ENCODE measurements at regions not wholly inside any gene's neighbourhood (a gene's known extent, or its start where the extent isn't known, plus 50 kb on each side); places are given as distances from the start of the nearest gene placed in this dataset.
"Not testable (repeated sequence)": the region's sequence is repeated elsewhere in the genome, so short reads cannot be mapped to it uniquely, and the experiment has no call there.

DNA sequence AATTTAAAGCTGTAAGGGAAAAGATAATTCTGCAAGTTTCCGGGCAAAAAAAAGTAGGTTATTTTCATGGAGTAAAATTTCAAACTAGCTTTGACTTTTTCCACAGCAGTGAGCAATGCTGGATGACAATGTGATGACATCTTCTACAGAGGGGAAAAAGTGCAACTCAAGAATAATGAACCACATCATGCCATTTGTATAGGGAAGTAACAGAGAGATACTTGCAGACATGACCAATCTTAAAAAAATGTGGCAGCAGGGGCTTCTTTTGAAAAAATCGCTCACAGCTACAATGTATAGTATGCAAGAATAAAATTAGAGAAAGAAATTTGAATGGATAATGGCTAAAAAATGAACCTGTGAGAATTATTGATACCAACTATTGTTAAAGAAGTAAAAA, 115.5 kb downstream of the DHRS2 start:
- 73% methylated on average over 2 of the region's 2 CpGs for WGBS (ENCODE audit: low lambda C conversion rate, missing lambda C conversion rate)
- no peaks in the 10 kb centered on the region for H3K9me3 ChIP-seq (ENCODE audit: low read depth)
- TF ChIP-seq EZH2phosphoT487 (IDR thresholded peaks at IDR 0.05; ENCODE audit: low read depth, severe bottlenecking, unreplicated experiment): no peak
- TF ChIP-seq, protein P1, sequence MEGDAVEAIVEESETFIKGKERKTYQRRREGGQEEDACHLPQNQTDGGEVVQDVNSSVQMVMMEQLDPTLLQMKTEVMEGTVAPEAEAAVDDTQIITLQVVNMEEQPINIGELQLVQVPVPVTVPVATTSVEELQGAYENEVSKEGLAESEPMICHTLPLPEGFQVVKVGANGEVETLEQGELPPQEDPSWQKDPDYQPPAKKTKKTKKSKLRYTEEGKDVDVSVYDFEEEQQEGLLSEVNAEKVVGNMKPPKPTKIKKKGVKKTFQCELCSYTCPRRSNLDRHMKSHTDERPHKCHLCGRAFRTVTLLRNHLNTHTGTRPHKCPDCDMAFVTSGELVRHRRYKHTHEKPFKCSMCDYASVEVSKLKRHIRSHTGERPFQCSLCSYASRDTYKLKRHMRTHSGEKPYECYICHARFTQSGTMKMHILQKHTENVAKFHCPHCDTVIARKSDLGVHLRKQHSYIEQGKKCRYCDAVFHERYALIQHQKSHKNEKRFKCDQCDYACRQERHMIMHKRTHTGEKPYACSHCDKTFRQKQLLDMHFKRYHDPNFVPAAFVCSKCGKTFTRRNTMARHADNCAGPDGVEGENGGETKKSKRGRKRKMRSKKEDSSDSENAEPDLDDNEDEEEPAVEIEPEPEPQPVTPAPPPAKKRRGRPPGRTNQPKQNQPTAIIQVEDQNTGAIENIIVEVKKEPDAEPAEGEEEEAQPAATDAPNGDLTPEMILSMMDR (IDR thresholded peaks at IDR 0.05; ENCODE audit: poor library complexity): no peak
- TF ChIP-seq EZH2 (IDR thresholded peaks at IDR 0.05; ENCODE audit: borderline replicate concordance): no peak
- no peak overlapping the region for H3K4me2 ChIP-seq
- DNase-seq (ENCODE audit: low spot score): no peak
- no peak overlapping the region for H3K27ac ChIP-seq
- H3K9me2 ChIP-seq (replicated peaks; ENCODE audit: insufficient read depth): no peaks in the 10 kb centered on the region
- no peaks in the 10 kb centered on the region for H3K36me3 ChIP-seq (replicated peaks; ENCODE audit: insufficient read depth, low read depth)
- H2AFZ ChIP-seq: no peak overlapping the region
- no peaks in the 10 kb centered on the region for H3K4me1 ChIP-seq (ENCODE audit: insufficient read depth)
- H3K4me3 ChIP-seq: no peak overlapping the region
- H3K79me2 ChIP-seq: no peaks in the 10 kb centered on the region
- no peaks in the 10 kb centered on the region for H4K20me1 ChIP-seq (ENCODE audit: insufficient read depth, poor library complexity, severe bottlenecking)
- H3K27me3 ChIP-seq: no peaks in the 10 kb centered on the region

DNA sequence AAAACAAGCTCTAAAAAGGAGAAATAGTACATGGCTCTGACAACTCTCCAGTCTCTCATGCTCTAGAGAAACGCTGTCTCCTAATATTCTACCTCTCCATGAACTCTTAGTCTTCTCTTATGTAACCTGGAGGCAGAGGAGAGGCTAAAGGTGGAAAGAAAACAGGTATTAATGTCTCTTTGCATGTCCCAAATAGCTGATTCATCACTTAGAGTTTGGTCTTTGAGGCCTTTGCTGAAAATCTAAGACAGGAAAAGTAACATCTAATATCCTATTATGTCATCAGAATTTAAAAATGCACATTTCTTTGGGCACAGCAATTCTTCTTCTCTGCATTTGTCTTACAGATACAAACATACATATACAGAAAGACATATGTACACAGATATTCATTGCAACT, 127.2 kb downstream of the DHRS2 start:
- no peaks in the 10 kb centered on the region for H4K20me1 ChIP-seq (ENCODE audit: insufficient read depth, poor library complexity, severe bottlenecking)
- no peaks in the 10 kb centered on the region for H3K4me1 ChIP-seq (ENCODE audit: insufficient read depth)
- no peak overlapping the region for H3K4me2 ChIP-seq
- no peaks in the 10 kb centered on the region for H3K9me2 ChIP-seq (replicated peaks; ENCODE audit: insufficient read depth)
- no peaks in the 10 kb centered on the region for H3K36me3 ChIP-seq (replicated peaks; ENCODE audit: insufficient read depth, low read depth)
- no peak overlapping the region for H3K4me3 ChIP-seq
- DNase-seq (ENCODE audit: low spot score): no peak
- H3K79me2 ChIP-seq: no peaks in the 10 kb centered on the region
- H3K27me3 ChIP-seq: no peaks in the 10 kb centered on the region
- H3K9me3 ChIP-seq (ENCODE audit: low read depth): no peaks in the 10 kb centered on the region
- no peak overlapping the region for H2AFZ ChIP-seq
- no peak overlapping the region for H3K27ac ChIP-seq
- 45% methylated on average over 1 of the region's 1 CpG for WGBS (ENCODE audit: low lambda C conversion rate, missing lambda C conversion rate)
- TF ChIP-seq, protein P1 (IDR thresholded peaks at IDR 0.05; ENCODE audit: poor library complexity): no peak
- TF ChIP-seq EZH2phosphoT487 (IDR thresholded peaks at IDR 0.05; ENCODE audit: low read depth, severe bottlenecking, unreplicated experiment): no peak

DNA sequence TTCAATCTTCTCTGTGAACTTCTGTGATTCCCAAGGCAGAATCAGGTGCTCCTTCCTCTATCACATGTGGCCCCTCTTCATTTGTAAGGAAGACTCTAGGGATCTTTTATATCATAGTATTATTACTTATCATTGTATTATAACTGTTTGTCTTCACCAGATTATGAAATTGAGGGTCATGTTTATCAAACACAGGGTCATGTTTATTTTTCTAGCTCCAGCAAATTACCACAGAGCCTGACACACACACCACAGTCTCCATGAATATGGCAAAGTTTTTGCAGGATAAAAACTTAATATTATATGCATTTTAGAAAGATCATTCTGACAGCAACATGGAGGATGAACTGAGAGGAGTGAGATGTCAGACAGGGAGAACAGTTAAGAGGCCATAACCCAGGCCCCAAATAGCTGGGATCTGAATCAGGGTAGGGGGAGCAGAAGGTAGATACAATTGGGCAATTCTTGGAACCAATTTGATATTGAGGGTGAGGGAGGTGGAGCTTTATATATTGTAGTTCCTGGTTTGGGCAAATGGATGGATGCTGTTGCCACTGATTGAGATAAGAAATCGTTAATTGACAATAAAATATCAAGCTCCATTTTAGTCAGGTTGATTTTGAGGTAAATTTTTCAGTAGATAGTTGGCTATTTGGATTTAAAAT, 130.7 kb downstream of the DHRS2 start:
- Histone ChIP-seq H3K4me2 (no peak overlapping the region), H3K27me3 (no peaks in the 10 kb centered on the region)
- WGBS (ENCODE audit: low lambda C conversion rate, missing lambda C conversion rate): 15% methylated on average over 1 of the region's 1 CpG

DNA sequence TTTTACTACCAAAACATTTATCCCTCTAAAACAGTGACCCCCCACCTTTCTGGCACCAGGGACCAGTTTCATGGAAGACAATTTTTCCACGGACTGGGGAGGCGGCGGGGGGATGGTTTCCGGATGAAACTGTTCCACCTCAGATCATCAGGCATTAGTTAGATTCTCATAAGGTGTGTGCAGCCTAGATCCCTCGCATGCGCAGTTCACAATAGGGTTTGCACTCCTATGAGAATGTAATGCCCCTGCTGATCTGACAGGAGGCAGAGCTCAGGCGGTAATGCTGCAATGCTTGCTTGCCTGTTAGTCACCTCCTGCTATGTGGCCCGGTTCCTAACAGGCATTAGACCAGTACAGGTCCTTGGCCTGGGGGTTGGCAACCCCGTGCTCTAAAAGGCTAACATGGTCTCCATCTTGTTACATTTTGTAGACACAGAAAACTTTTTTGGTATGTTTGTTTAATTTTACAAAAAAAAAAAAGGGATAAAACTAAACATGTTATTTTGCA, 133.1 kb downstream of the DHRS2 start:
- not testable (repeated sequence) for H3K27me3 ChIP-seq; H3K9me3 ChIP-seq (ENCODE audit: low read depth); H3K4me2 ChIP-seq; H3K9me2 ChIP-seq (replicated peaks; ENCODE audit: insufficient read depth); H3K36me3 ChIP-seq (replicated peaks; ENCODE audit: insufficient read depth, low read depth); H3K27ac ChIP-seq; H2AFZ ChIP-seq; DNase-seq (ENCODE audit: low spot score); H3K79me2 ChIP-seq; H4K20me1 ChIP-seq (ENCODE audit: insufficient read depth, poor library complexity, severe bottlenecking); H3K4me1 ChIP-seq (ENCODE audit: insufficient read depth); H3K4me3 ChIP-seq
- 68% methylated on average over 9 of the region's 9 CpGs for WGBS (ENCODE audit: low lambda C conversion rate, missing lambda C conversion rate)

More for the DNA sequence above, 130.7 kb downstream of the DHRS2 start:
- no peak overlapping the region for H2AFZ ChIP-seq
- no peaks in the 10 kb centered on the region for H3K9me3 ChIP-seq (ENCODE audit: low read depth)
- H3K36me3 ChIP-seq (replicated peaks; ENCODE audit: insufficient read depth, low read depth): no peaks in the 10 kb centered on the region
- no peaks in the 10 kb centered on the region for H3K79me2 ChIP-seq
- H3K4me3 ChIP-seq: no peak overlapping the region
- no peak for DNase-seq (ENCODE audit: low spot score)
- TF ChIP-seq EZH2 (IDR thresholded peaks at IDR 0.05; ENCODE audit: borderline replicate concordance) (no peak), EZH2phosphoT487 (IDR thresholded peaks at IDR 0.05; ENCODE audit: low read depth, severe bottlenecking, unreplicated experiment) (no peak)
- TF ChIP-seq, protein P1 (IDR thresholded peaks at IDR 0.05; ENCODE audit: poor library complexity): no peak
- H4K20me1 ChIP-seq (ENCODE audit: insufficient read depth, poor library complexity, severe bottlenecking): no peaks in the 10 kb centered on the region
- H3K9me2 ChIP-seq (replicated peaks; ENCODE audit: insufficient read depth): no peaks in the 10 kb centered on the region
- no peak overlapping the region for H3K27ac ChIP-seq
- H3K4me1 ChIP-seq (ENCODE audit: insufficient read depth): no peaks in the 10 kb centered on the region
